Activated CD4-positive, alpha-beta T cell treated with anti-CD3 and anti-CD28 coated beads, Interleukin-2, amount 10 ng/mL, durations not matched to agents 24 days and 14 days (primary cell): ENCODE measurements at regions not wholly inside any gene's neighbourhood (a gene's known extent, or its start where the extent isn't known, plus 50 kb on each side); places are given as distances from the start of the nearest gene placed in this dataset.

Experiments used
- DNase-seq: peaks from one replicate; pipeline ENCODE4 v3.0.0; 2022
- H3K27ac Mint-ChIP-seq: one replicate; pipeline ENCODE4 v1.8.0; 2022; ENCODE audit warnings: mild to moderate bottlenecking, mixed read lengths
- H3K27me3 Mint-ChIP-seq: one replicate; pipeline ENCODE4 v1.8.0; 2022; ENCODE audit warnings: mixed read lengths
- H3K36me3 Mint-ChIP-seq: one replicate; pipeline ENCODE4 v1.8.0; 2022; ENCODE audit warnings: low read depth, mild to moderate bottlenecking, mixed read lengths
- H3K4me1 Mint-ChIP-seq: one replicate; pipeline ENCODE4 v1.8.0; 2021; ENCODE audit warnings: mixed read lengths
- H3K4me3 Mint-ChIP-seq: one replicate; pipeline ENCODE4 v1.8.0; 2022; ENCODE audit warnings: mild to moderate bottlenecking, moderate library complexity, mixed read lengths
- H3K9me3 Mint-ChIP-seq: one replicate; pipeline ENCODE4 v1.8.0; 2021; ENCODE audit warnings: mixed read lengths
- intact Hi-C: fragments of 100-400 bp; cut with micrococcal nuclease; formaldehyde crosslinking; loops from one replicate; pipeline ENCODE4 v1.15.1; 2023

DNA sequence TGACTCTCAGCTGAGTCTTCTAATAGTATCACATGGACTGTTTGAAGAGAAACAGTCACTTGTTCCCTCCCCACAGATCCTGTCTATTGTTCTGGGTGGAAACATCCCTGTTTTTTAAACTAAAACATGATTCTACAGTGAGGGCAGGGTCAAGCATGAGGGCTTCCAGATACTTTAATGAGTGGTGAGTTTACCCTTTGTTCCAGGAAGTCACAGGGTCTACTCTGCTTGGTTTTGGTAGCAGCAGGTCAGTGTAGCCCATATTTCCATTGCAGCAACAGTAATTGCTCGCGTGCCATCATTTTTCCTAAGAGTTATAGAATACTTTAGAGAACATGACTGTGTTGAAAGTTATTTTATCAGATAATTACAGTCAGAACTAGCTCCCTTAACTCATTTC, 87.4 kb downstream of the ZNF732 start:
- intact Hi-C loops, result no loop called here
- no peaks in the 10 kb centered on the region for H3K27me3 Mint-ChIP-seq

GRCh38 chr4:213971-214370, 89.7 kb downstream of the ZNF718 start:
- H3K4me3 Mint-ChIP-seq, result peak overlapping the region; percentile 16
- H3K27me3 Mint-ChIP-seq, result no peaks in the 10 kb centered on the region
- H3K4me1 Mint-ChIP-seq, result peaks cover 6% of the 10 kb centered on the region
- H3K27ac Mint-ChIP-seq, result no peak overlapping the region
- H3K9me3 Mint-ChIP-seq, result peaks cover 19% of the 10 kb centered on the region
- peaks cover 4% of the 10 kb centered on the region for H3K36me3 Mint-ChIP-seq
- intact Hi-C loops, result no loop called here
- DNase-seq, result peak; percentile 21

More for the DNA sequence above, 87.4 kb downstream of the ZNF732 start:
- H3K4me3 Mint-ChIP-seq, result no peak overlapping the region
- no peaks in the 10 kb centered on the region for H3K36me3 Mint-ChIP-seq
- no peak overlapping the region for H3K27ac Mint-ChIP-seq
- no peak for DNase-seq
- no peaks in the 10 kb centered on the region for H3K4me1 Mint-ChIP-seq
- H3K9me3 Mint-ChIP-seq, result peaks cover 15% of the 10 kb centered on the region
